SK-N-SH (cell line): ENCODE measurements at regions not wholly inside any gene's neighbourhood (a gene's known extent, or its start where the extent isn't known, plus 50 kb on each side); places are given as distances from the start of the nearest gene placed in this dataset.

Experiments used
- CTCF ChIA-PET: fragments of 300-600, 350-600 bp; formaldehyde crosslinking; extraction: SDS; loops from one replicate; lab custom pipeline; 2021; lab: Yijun Ruan, JAX
- POLR2A ChIA-PET: fragments of 350-600 bp; sonication (Branson Sonifier 250); formaldehyde crosslinking; extraction: SDS; loops from one replicate; lab custom pipeline; 2020; ENCODE audit warnings: antibody characterized with exemption, inconsistent platforms; lab: Yijun Ruan, JAX
- DNase-seq: peaks from one replicate; pipeline ENCODE4 v3.0.0; 2012
- H2AFZ ChIP-seq: fragments of 200-600 bp; sonication (generic); 2 replicates; pipeline ENCODE4 v1.8.1; 2016; ENCODE audit warnings: antibody characterized with exemption, mild to moderate bottlenecking, low read depth
- H3F3A ChIP-seq: fragments of 200-600 bp; sonication (generic); replicated peaks from 2 replicates; pipeline ENCODE3; 2016; ENCODE audit warnings: antibody characterized with exemption, mild to moderate bottlenecking; ENCODE audit not compliant: insufficient read depth
- H3K27ac ChIP-seq, 2 experiments: fragments of 200-500 bp in 1 of 2; fragments of 200-600 bp in 1 of 2; sonication (Bioruptor generic) in 1 of 2; sonication (generic), shearing (Covaris generic) in 1 of 2; 2 replicates each; pipeline versions ENCODE4 v1.5.1 to v1.6.1; 2014 to 2016; ENCODE audit warnings: low read depth in 2 of 2, inconsistent platforms in 1 of 2, low read length in 1 of 2, mild to moderate bottlenecking in 1 of 2, mixed read lengths in 1 of 2
- H3K27me3 ChIP-seq: fragments of 200-600 bp; sonication (generic), shearing (Covaris generic); 2 replicates; pipeline ENCODE4 v1.6.1; 2016; ENCODE audit warnings: mixed run types; ENCODE audit not compliant: insufficient read depth
- H3K36me3 ChIP-seq, 2 experiments: fragments of 200-500 bp in 1 of 2; fragments of 200-600 bp in 1 of 2; sonication (Bioruptor generic) in 1 of 2; sonication (generic) in 1 of 2; replicated peaks in 1 of 2; 2 replicates each; pipeline versions ENCODE3 to v1.5.1; 2014 to 2016; ENCODE audit warnings: low read length in 1 of 2, mild to moderate bottlenecking in 1 of 2; ENCODE audit not compliant: insufficient read depth in 2 of 2, control insufficient read depth in 1 of 2
- H3K4me1 ChIP-seq, 2 experiments: fragments of 200-500 bp in 1 of 2; fragments of 200-600 bp in 1 of 2; sonication (Bioruptor generic) in 1 of 2; sonication (generic), shearing (Covaris generic) in 1 of 2; 2 replicates each; pipeline versions ENCODE4 v1.5.1 to v1.6.1; 2014 to 2016; ENCODE audit warnings: low read depth in 1 of 2, low read length in 1 of 2, mixed run types in 1 of 2; ENCODE audit not compliant: insufficient read depth in 2 of 2, control insufficient read depth in 1 of 2
- H3K4me2 ChIP-seq: fragments of 200-600 bp; sonication (generic), shearing (Covaris generic); 2 replicates; pipeline ENCODE4 v1.6.1; 2017; ENCODE audit warnings: mixed run types
- H3K4me3 ChIP-seq, 2 experiments: fragments of 200-500 bp in 1 of 2; fragments of 200-600 bp in 1 of 2; sonication (Bioruptor generic) in 1 of 2; sonication (generic), shearing (Covaris generic) in 1 of 2; 2 replicates each; pipeline versions ENCODE4 v1.5.1 to v1.8.1; 2014 to 2016; ENCODE audit warnings: low read depth in 2 of 2, inconsistent platforms in 1 of 2, low read length in 1 of 2, mild to moderate bottlenecking in 1 of 2, mixed read lengths in 1 of 2, moderate library complexity in 1 of 2
- H3K79me2 ChIP-seq: fragments of 200-600 bp; sonication (generic); 2 replicates; pipeline ENCODE4 v1.8.1; 2017; ENCODE audit warnings: mild to moderate bottlenecking; ENCODE audit not compliant: insufficient read depth
- H3K9ac ChIP-seq: fragments of 200-600 bp; sonication (generic); 2 replicates; pipeline ENCODE4 v1.6.1; 2017; ENCODE audit warnings: mixed run types
- H3K9me2 ChIP-seq: fragments of 200-600 bp; sonication (generic); 2 replicates; pipeline ENCODE4 v1.6.1; 2017; ENCODE audit warnings: mixed run types
- H3K9me3 ChIP-seq: fragments of 200-600 bp; sonication (generic); 2 replicates; pipeline ENCODE4 v1.6.1; 2017; ENCODE audit warnings: mixed run types, mild to moderate bottlenecking, moderate library complexity
- H4K20me1 ChIP-seq: fragments of 200-600 bp; sonication (generic); 2 replicates; pipeline ENCODE4 v1.6.1; 2017; ENCODE audit warnings: mild to moderate bottlenecking, mixed run types; ENCODE audit not compliant: insufficient read depth
- GATA2 ChIP-seq: sonication (generic); formaldehyde crosslinking; IDR thresholded peaks from 2 replicates; pipeline ENCODE4 v1.5.0; 2020; ENCODE audit warnings: mild to moderate bottlenecking, missing genetic modification reagents
- POLR2AphosphoS5 ChIP-seq: IDR thresholded peaks from 2 replicates; pipeline ENCODE4 v1.6.1; 2012; ENCODE audit warnings: low read depth, low read length
- RCOR1 ChIP-seq: fragments of 150-350 bp; IDR thresholded peaks from 2 replicates; pipeline ENCODE4 v1.6.1; 2017; ENCODE audit warnings: antibody characterized with exemption, low read length
- RXRA ChIP-seq: IDR thresholded peaks from 2 replicates; pipeline ENCODE4 v1.4.0; 2012; ENCODE audit warnings: low read depth, mild to moderate bottlenecking, borderline replicate concordance
- TEAD4 ChIP-seq: IDR thresholded peaks from 2 replicates; pipeline ENCODE4 v1.4.0; 2012; ENCODE audit warnings: mild to moderate bottlenecking, borderline replicate concordance; ENCODE audit not compliant: insufficient read depth
- YY1 ChIP-seq: IDR thresholded peaks from 2 replicates; pipeline ENCODE4 v1.4.0; 2012; ENCODE audit warnings: low read depth, mild to moderate bottlenecking
- whole genome bisulfite sequencing: methylation state at CpG from one replicate; pipeline ENCODE4 v1.1.6; 2017; ENCODE audit warnings: low lambda C conversion rate; 5-methylcytosine and 5-hydroxymethylcytosine counted together
- TF ChIP-seq, protein P1 (sequence below): fragments of 200-600 bp; sonication (generic); IDR thresholded peaks from 2 replicates; pipeline ENCODE4 v1.6.1; 2017; ENCODE audit warnings: antibody characterized with exemption, mild to moderate bottlenecking, moderate library complexity
- TF ChIP-seq, protein P2 (sequence below): fragments of 150-350 bp; IDR thresholded peaks from 2 replicates; pipeline ENCODE4 v1.6.1; 2017; ENCODE audit warnings: antibody characterized with exemption, low read length, low read depth, borderline replicate concordance
- TF ChIP-seq, protein P3 (sequence below): IDR thresholded peaks from 2 replicates; pipeline ENCODE4 v1.4.0; 2012; ENCODE audit warnings: low read depth, borderline replicate concordance
- TF ChIP-seq, protein P4 (sequence below): IDR thresholded peaks from 2 replicates; pipeline ENCODE4 v1.4.0; 2012; ENCODE audit warnings: low read depth

DNA sequence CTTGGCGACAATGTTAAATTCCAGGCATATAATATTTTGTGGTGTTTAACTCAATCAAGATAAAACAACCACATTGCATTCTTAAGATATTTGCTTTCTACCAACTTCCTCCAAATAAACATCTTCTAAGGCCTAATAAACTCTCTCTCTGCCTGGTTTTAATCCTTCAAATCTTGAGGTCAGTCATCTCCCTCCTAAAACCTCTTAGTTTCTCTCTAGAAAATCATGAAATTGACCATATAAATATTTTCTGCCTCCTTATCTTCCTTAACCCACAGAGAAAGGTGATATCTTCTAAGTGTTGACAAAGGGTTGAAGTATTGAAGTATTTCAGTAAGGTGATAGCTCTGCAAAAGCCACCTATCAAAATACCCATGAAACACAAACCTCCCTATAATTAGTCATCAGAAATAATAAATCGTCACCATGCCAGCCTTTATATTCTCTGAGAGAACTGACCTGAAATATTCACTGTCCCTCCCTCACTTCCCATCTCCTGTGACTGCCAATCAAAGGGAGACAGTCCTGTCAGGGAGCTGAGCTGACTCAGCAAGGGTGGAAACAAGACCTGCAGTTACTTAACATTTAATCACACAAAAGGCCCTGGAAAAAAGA is 1261.1 kb downstream of the ROBO1 start (continued):
- TF ChIP-seq POLR2AphosphoS5: no peak
- no peak for TF ChIP-seq RCOR1
- TF ChIP-seq, protein P1, sequence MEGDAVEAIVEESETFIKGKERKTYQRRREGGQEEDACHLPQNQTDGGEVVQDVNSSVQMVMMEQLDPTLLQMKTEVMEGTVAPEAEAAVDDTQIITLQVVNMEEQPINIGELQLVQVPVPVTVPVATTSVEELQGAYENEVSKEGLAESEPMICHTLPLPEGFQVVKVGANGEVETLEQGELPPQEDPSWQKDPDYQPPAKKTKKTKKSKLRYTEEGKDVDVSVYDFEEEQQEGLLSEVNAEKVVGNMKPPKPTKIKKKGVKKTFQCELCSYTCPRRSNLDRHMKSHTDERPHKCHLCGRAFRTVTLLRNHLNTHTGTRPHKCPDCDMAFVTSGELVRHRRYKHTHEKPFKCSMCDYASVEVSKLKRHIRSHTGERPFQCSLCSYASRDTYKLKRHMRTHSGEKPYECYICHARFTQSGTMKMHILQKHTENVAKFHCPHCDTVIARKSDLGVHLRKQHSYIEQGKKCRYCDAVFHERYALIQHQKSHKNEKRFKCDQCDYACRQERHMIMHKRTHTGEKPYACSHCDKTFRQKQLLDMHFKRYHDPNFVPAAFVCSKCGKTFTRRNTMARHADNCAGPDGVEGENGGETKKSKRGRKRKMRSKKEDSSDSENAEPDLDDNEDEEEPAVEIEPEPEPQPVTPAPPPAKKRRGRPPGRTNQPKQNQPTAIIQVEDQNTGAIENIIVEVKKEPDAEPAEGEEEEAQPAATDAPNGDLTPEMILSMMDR: no peak
- no peak for TF ChIP-seq YY1
- no peak for TF ChIP-seq GATA2 (CRISPR knock-in tag)
- TF ChIP-seq, protein P2, sequence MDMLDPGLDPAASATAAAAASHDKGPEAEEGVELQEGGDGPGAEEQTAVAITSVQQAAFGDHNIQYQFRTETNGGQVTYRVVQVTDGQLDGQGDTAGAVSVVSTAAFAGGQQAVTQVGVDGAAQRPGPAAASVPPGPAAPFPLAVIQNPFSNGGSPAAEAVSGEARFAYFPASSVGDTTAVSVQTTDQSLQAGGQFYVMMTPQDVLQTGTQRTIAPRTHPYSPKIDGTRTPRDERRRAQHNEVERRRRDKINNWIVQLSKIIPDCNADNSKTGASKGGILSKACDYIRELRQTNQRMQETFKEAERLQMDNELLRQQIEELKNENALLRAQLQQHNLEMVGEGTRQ: no peak

DNA sequence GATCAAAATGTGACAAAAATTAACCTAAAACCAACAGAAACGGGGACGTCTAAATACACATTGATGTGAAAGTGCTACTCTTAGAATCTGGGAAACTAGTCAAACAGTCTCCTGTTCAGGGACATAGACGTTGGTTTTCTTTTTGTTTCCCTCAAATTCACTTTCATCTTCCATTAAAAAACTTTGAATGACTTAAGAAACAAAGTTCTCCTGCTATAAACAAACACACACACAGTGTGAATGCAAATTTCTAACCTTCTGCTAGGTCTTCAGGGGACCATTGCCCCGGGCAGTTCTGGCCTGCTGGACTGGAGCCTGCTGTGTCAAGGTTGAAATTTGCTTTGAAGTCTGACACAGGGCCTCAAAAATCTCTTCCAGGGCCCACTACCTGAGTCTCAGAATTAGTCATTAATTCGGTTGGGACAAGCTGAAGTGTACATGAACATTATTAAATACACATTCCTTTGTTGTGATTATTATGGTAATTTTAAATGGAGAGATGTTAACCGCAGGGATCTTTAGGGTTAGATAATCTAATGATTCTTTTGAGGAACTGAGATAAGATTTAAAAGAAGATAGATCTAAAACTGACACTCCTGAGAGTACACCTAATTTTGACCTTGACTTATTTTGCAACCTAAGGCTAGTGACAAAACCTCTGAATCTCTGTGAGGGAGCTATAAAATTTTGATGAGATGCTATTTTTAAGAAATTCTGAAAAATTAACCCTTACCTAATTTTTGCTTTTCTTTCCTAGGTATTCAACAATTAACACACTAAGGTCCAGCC is 1260.4 kb downstream of the ROBO1 start:
- Histone ChIP-seq H4K20me1 (no peaks in the 10 kb centered on the region), H3K36me3 (no peaks in the 10 kb centered on the region), H3K4me2 (no peak overlapping the region), H3K9ac (no peak overlapping the region), H3K4me1 (no peaks in the 10 kb centered on the region), H3K27ac (no peak overlapping the region; a peak in 1 of 4 replicates), H2AFZ (no peak overlapping the region), H3K27me3 (no peaks in the 10 kb centered on the region), H3K79me2 (no peaks in the 10 kb centered on the region), H3K4me3 (no peak overlapping the region), H3K9me3 (no peaks in the 10 kb centered on the region), H3F3A (no peaks in the 10 kb centered on the region), H3K9me2 (no peaks in the 10 kb centered on the region)
- TF ChIP-seq, protein P3, sequence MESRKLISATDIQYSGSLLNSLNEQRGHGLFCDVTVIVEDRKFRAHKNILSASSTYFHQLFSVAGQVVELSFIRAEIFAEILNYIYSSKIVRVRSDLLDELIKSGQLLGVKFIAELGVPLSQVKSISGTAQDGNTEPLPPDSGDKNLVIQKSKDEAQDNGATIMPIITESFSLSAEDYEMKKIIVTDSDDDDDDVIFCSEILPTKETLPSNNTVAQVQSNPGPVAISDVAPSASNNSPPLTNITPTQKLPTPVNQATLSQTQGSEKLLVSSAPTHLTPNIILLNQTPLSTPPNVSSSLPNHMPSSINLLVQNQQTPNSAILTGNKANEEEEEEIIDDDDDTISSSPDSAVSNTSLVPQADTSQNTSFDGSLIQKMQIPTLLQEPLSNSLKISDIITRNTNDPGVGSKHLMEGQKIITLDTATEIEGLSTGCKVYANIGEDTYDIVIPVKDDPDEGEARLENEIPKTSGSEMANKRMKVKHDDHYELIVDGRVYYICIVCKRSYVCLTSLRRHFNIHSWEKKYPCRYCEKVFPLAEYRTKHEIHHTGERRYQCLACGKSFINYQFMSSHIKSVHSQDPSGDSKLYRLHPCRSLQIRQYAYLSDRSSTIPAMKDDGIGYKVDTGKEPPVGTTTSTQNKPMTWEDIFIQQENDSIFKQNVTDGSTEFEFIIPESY: no peak
- TF ChIP-seq TEAD4: no peak
- TF ChIP-seq RXRA: no peak
- TF ChIP-seq POLR2AphosphoS5: no peak
- TF ChIP-seq, protein P4, sequence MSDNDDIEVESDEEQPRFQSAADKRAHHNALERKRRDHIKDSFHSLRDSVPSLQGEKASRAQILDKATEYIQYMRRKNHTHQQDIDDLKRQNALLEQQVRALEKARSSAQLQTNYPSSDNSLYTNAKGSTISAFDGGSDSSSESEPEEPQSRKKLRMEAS: no peak
- POLR2A ChIA-PET: no interaction called here
- no peak for DNase-seq
- 51% methylated on average over 6 of the region's 6 CpGs for WGBS
- CTCF ChIA-PET: no interaction called here
